ENCODE measurements at regions not wholly inside any gene's neighbourhood (a gene's known extent, or its start where the extent isn't known, plus 50 kb on each side); places are given as distances from the start of the nearest gene placed in this dataset.

GRCh38 chr2:38200598-38200997, 124.6 kb upstream of the CYP1B1 start:
- Histone ChIP-seq H3T11ph (ENCODE audit: low read length) (no peak overlapping the region), H2BK15ac (ENCODE audit: low read depth, low read length) (no peak overlapping the region), H2BK12ac (ENCODE audit: insufficient read length, low read depth, low read length) (no peak overlapping the region), H3K27me3 (ENCODE audit: insufficient read depth, low read length) (no peaks in the 10 kb centered on the region), H2BK120ac (ENCODE audit: low read depth, low read length, poor library complexity, severe bottlenecking) (no peak overlapping the region), H2AK5ac (ENCODE audit: insufficient read length, low read length) (no peak overlapping the region), H3K23me2 (ENCODE audit: insufficient read length, low read depth, low read length, poor library complexity, severe bottlenecking) (no peaks in the 10 kb centered on the region), H4K5ac (ENCODE audit: insufficient read length, low read depth, low read length) (no peak overlapping the region), H3K79me2 (ENCODE audit: insufficient read depth, low read length) (no peaks in the 10 kb centered on the region), H2BK5ac (ENCODE audit: insufficient read length, low read length) (no peak overlapping the region), H3K23ac (ENCODE audit: insufficient read length, low read depth, low read length) (no peak overlapping the region), H4K20me1 (ENCODE audit: control insufficient read depth, insufficient read depth, insufficient read length) (no peaks in the 10 kb centered on the region), H3K9me3 (ENCODE audit: control insufficient read depth, low read depth, low read length) (no peaks in the 10 kb centered on the region), H3K4me2 (ENCODE audit: insufficient read depth, insufficient read length, low read length) (no peak overlapping the region), H3K4me1 (ENCODE audit: insufficient read depth, low read length) (no peaks in the 10 kb centered on the region), H3K9ac (ENCODE audit: extremely low read depth, insufficient read length, low read length) (no peak overlapping the region), H4K91ac (ENCODE audit: insufficient read length, low read depth, low read length) (no peak overlapping the region), H3K56ac (ENCODE audit: insufficient read length, low read depth, low read length) (no peak overlapping the region), H3K4ac (ENCODE audit: low read depth, low read length) (no peak overlapping the region), H3K79me1 (ENCODE audit: insufficient read depth, low read depth, low read length, poor library complexity, severe bottlenecking) (no peaks in the 10 kb centered on the region), H3K27ac (ENCODE audit: insufficient read length, low read depth, low read length) (no peak overlapping the region), H2AFZ (ENCODE audit: low read length) (no peak overlapping the region), H3K18ac (ENCODE audit: insufficient read length, low read depth, low read length) (no peak overlapping the region), H4K8ac (replicated peaks; ENCODE audit: insufficient read length, low read depth, low read length) (no peak overlapping the region), H2BK20ac (ENCODE audit: low read depth, low read length, poor library complexity, severe bottlenecking) (no peak overlapping the region), H3K14ac (ENCODE audit: insufficient read depth, low read length) (no peak overlapping the region)
- TF ChIP-seq CTCF (conservative IDR thresholded peaks at IDR 0.05), result no peak
- H3K4me3 Mint-ChIP-seq, result no peak overlapping the region
- H3K27ac Mint-ChIP-seq, result no peak overlapping the region
- H3K9me3 Mint-ChIP-seq, result no peaks in the 10 kb centered on the region
- DNase-seq, result no peak
- no peaks in the 10 kb centered on the region for H3K36me3 Mint-ChIP-seq (ENCODE audit: insufficient read depth in 1 of 3, low read depth in 3 of 3)
- WGBS (ENCODE audit: extremely low coverage, insufficient read length, low lambda C conversion rate), result no CpG with 5 or more reads among the region's 3 CpGs
- H3K4me1 Mint-ChIP-seq, result peaks cover 4 to 6% of the 10 kb centered on the region in 2 experiments; a peak in 2 of 4 replicates
- H3K27me3 Mint-ChIP-seq (ENCODE audit: low read depth), result no peaks in the 10 kb centered on the region; the same call in 1 of the 2 replicates
